Neural cell (in vitro differentiated cells): ENCODE measurements at regions not wholly inside any gene's neighbourhood (a gene's known extent, or its start where the extent isn't known, plus 50 kb on each side); places are given as distances from the start of the nearest gene placed in this dataset.
A peak's percentile ranks its signal among the peaks of the same experiment; 100 is the strongest.

Experiments
- H2AFZ ChIP-seq: fragments of 200-600, 300-800 bp; sonication (generic), shearing (Covaris generic); 2 replicates; pipeline ENCODE4 v1.6.0; 2014; ENCODE audit warnings: low read depth, mild to moderate bottlenecking, antibody characterized with exemption, low read length, moderate library complexity
- H3F3A ChIP-seq: fragments of 200-600 bp; shearing (Covaris generic); 2 replicates; pipeline ENCODE4 v1.6.1; 2016; ENCODE audit warnings: mild to moderate bottlenecking, moderate library complexity, mixed read lengths, antibody characterized with exemption, low read length; ENCODE audit not compliant: insufficient read depth, poor library complexity, severe bottlenecking
- H3K27ac ChIP-seq: fragments of 200-600, 300-800 bp; sonication (generic), shearing (Covaris generic); 2 replicates; pipeline ENCODE4 v1.5.1; 2014; ENCODE audit warnings: mild to moderate bottlenecking, low read length, moderate library complexity
- H3K27me3 ChIP-seq: fragments of 300-800, 200-600 bp; sonication (generic), shearing (Covaris generic); 2 replicates; pipeline ENCODE4 v1.6.0; 2014; ENCODE audit warnings: mild to moderate bottlenecking, low read depth, low read length, moderate library complexity; ENCODE audit not compliant: insufficient read depth
- H3K36me3 ChIP-seq: fragments of 300-800, 200-600 bp; sonication (generic), shearing (Covaris generic); 2 replicates; pipeline ENCODE4 v1.5.1; 2014; ENCODE audit warnings: mild to moderate bottlenecking, antibody characterized with exemption, low read length, moderate library complexity; ENCODE audit not compliant: insufficient read depth
- H3K4me2 ChIP-seq: fragments of 300-800, 200-600 bp; sonication (generic), shearing (Covaris generic); 2 replicates; pipeline ENCODE4 v1.6.0; 2014; ENCODE audit warnings: mild to moderate bottlenecking, low read length
- H3K4me3 ChIP-seq: fragments of 300-800, 200-600 bp; sonication (generic), shearing (Covaris generic); 2 replicates; pipeline ENCODE4 v1.5.1; 2014; ENCODE audit warnings: mild to moderate bottlenecking, low read length, moderate library complexity
- H3K79me2 ChIP-seq: fragments of 200-600 bp; shearing (Covaris generic); replicated peaks from 2 replicates; pipeline ENCODE4 v1.6.0; 2014; ENCODE audit warnings: mild to moderate bottlenecking, low read length, moderate library complexity; ENCODE audit not compliant: insufficient read depth
- H3K9ac ChIP-seq: fragments of 300-800, 200-600 bp; sonication (generic), shearing (Covaris generic); 2 replicates; pipeline ENCODE4 v1.6.1; 2016; ENCODE audit warnings: mild to moderate bottlenecking, low read length, mixed read lengths
- H3K9me2 ChIP-seq: fragments of 200-600 bp; shearing (Covaris generic); 2 replicates; pipeline ENCODE4 v1.6.1; 2016; ENCODE audit warnings: mild to moderate bottlenecking, low read length, mixed read lengths; ENCODE audit not compliant: insufficient read depth
- H3K9me3 ChIP-seq: fragments of 200-600, 300-800 bp; sonication (generic), shearing (Covaris generic); 2 replicates; pipeline ENCODE4 v1.6.1; 2016; ENCODE audit warnings: mild to moderate bottlenecking, mixed run types, low read length, moderate library complexity, mixed read lengths
- H4K20me1 ChIP-seq: fragments of 200-600 bp; shearing (Covaris generic); 2 replicates; pipeline ENCODE4 v1.6.1; 2016; ENCODE audit warnings: mild to moderate bottlenecking, mixed run types; ENCODE audit not compliant: insufficient read depth
- CTCF ChIP-seq: fragments of 450-650 bp; IDR thresholded peaks from 2 replicates; pipeline ENCODE4 v1.5.1; 2014; ENCODE audit warnings: antibody characterized with exemption, mild to moderate bottlenecking, moderate library complexity; ENCODE audit not compliant: poor library complexity, severe bottlenecking
- EP300 ChIP-seq: fragments of 450-650 bp; conservative IDR thresholded peaks from 2 replicates; pipeline ENCODE4 v1.6.1; 2014; ENCODE audit warnings: antibody characterized with exemption, mild to moderate bottlenecking, moderate library complexity; ENCODE audit not compliant: poor library complexity, severe bottlenecking
- EZH2 ChIP-seq: fragments of 200-600, 300-800 bp; shearing (Covaris generic), sonication (generic); IDR thresholded peaks from 2 replicates; pipeline ENCODE4 v1.6.1; 2014; ENCODE audit warnings: antibody characterized with exemption, low read length, borderline replicate concordance, mild to moderate bottlenecking; ENCODE audit not compliant: insufficient read depth, poor library complexity, severe bottlenecking
- MXI1 ChIP-seq: fragments of 450-650 bp; conservative IDR thresholded peaks from 2 replicates; pipeline ENCODE4 v1.6.1; 2014; ENCODE audit warnings: antibody characterized with exemption, mild to moderate bottlenecking; ENCODE audit not compliant: poor library complexity, severe bottlenecking
- POLR2AphosphoS5 ChIP-seq: IDR thresholded peaks from 2 replicates; pipeline ENCODE4 v1.6.1; 2012
- RAD21 ChIP-seq: fragments of 450-650 bp; conservative IDR thresholded peaks from 2 replicates; pipeline ENCODE4 v1.6.1; 2014; ENCODE audit warnings: antibody characterized with exemption, mild to moderate bottlenecking, moderate library complexity
- REST ChIP-seq: IDR thresholded peaks from 2 replicates; pipeline ENCODE4 v1.6.1; 2012; ENCODE audit warnings: borderline replicate concordance
- SMC3 ChIP-seq: fragments of 450-650 bp; conservative IDR thresholded peaks from 2 replicates; pipeline ENCODE4 v1.6.1; 2014; ENCODE audit warnings: antibody characterized with exemption, mild to moderate bottlenecking, moderate library complexity; ENCODE audit not compliant: poor library complexity
- TAF1 ChIP-seq: IDR thresholded peaks from 2 replicates; pipeline ENCODE4 v1.6.1; 2012; ENCODE audit warnings: low read depth

GRCh38 chrX:137998619-137999018 is 432.7 kb downstream of the ZIC3 start:
- Histone ChIP-seq H3K36me3 (no peaks in the 10 kb centered on the region), H3K9me3 (no peaks in the 10 kb centered on the region), H3K4me2 (no peak overlapping the region), H3K27ac (peak overlapping the region; percentile 56), H3K4me3 (no peak overlapping the region), H3K79me2 (no peaks in the 10 kb centered on the region), H2AFZ (no peak overlapping the region), H3F3A (no peaks in the 10 kb centered on the region), H4K20me1 (no peaks in the 10 kb centered on the region), H3K9me2 (no peaks in the 10 kb centered on the region), H3K27me3 (no peaks in the 10 kb centered on the region), H3K9ac (no peak overlapping the region)
- TF ChIP-seq SMC3: no peak
- TF ChIP-seq REST: no peak
- TF ChIP-seq EP300: no peak
- TF ChIP-seq TAF1: no peak
- TF ChIP-seq EZH2: no peak
- no peak for TF ChIP-seq RAD21
- TF ChIP-seq CTCF: no peak
- TF ChIP-seq POLR2AphosphoS5: no peak
- no peak for TF ChIP-seq MXI1

DNA sequence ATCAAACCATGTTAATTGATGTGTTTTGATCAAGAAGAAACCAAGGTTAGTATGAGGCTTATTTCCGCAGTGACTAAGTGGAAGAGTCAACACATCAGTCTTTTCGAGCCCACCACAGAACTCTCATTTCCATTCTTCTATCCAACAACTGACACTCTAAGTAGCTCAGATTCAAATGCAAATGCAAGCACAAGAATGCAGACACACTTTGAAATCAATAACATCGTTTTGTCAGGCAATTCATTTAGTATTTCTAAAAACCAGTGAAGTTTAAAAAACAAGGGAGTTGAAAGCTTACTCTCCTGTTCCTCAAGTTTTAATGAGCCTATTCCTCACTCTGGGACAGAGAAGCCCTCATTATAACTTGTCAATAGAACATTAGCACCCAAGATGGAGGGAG is 433.1 kb downstream of the ZIC3 start:
- TF ChIP-seq EZH2 (no peak), REST (no peak), TAF1 (no peak), EP300 (no peak), MXI1 (no peak), RAD21 (no peak), SMC3 (no peak), POLR2AphosphoS5 (no peak), CTCF (no peak)
- Histone ChIP-seq H3K4me2 (no peak overlapping the region), H2AFZ (no peak overlapping the region), H3K36me3 (no peaks in the 10 kb centered on the region), H3K79me2 (no peaks in the 10 kb centered on the region), H3F3A (no peaks in the 10 kb centered on the region), H3K27me3 (no peaks in the 10 kb centered on the region), H4K20me1 (no peaks in the 10 kb centered on the region), H3K9me2 (no peaks in the 10 kb centered on the region), H3K27ac (peak overlapping the region; percentile 56), H3K9ac (no peak overlapping the region), H3K9me3 (no peaks in the 10 kb centered on the region), H3K4me3 (no peak overlapping the region)
